GM13976 (cell line): ENCODE measurements at regions not wholly inside any gene's neighbourhood (a gene's known extent, or its start where the extent isn't known, plus 50 kb on each side); places are given as distances from the start of the nearest gene placed in this dataset.
"Not testable (repeated sequence)": the region's sequence is repeated elsewhere in the genome, so short reads cannot be mapped to it uniquely, and the experiment has no call there.

Experiments
- DNase-seq: peaks from one replicate; pipeline ENCODE4 v3.0.0; 2012; ENCODE audit warnings: low spot score
- in situ Hi-C: fragments of 300-500 bp; cut with MboI; formaldehyde crosslinking; loops from one replicate; pipeline ENCODE4 v1.12.0; 2022; ENCODE audit warnings: low sequenced_read_pairs, mixed read lengths, inconsistent platforms; ENCODE audit not compliant: unreplicated experiment

- DNase-seq, in situ Hi-C loops: not testable (repeated sequence)
These were observed 1674.0 kb downstream of the SPATA31A7 start for GRCh38 chr9:62863867-62864266.

GRCh38 chr9:62864481-62865469, 1674.9 kb downstream of the SPATA31A7 start:
- in situ Hi-C loops, result not testable (repeated sequence)
- peak; percentile 39 for DNase-seq

- DNase-seq, in situ Hi-C loops: not testable (repeated sequence)
These were observed 1679.2 kb downstream of the SPATA31A7 start for GRCh38 chr9:62869061-62869460.

DNA sequence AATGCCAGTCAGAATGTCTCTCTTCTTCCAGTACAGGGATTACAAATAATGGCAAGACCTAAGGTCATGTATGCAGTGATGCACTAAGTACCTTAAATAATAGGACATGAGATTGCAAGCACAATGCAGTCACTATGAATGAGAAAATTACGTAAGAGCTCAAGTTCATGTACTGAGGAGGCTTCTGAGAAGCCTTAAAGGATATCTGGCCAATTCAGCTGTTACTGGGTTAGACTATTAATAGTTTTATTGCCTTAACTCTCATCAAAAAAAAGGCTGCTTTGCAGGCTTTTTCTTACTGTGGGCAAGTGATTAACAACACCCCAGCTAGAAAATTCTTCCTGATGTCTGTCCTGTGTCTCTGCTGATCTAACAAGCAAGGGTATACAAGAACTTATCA, 1681.9 kb downstream of the SPATA31A7 start:
- in situ Hi-C loops, result not testable (repeated sequence)

DNA sequence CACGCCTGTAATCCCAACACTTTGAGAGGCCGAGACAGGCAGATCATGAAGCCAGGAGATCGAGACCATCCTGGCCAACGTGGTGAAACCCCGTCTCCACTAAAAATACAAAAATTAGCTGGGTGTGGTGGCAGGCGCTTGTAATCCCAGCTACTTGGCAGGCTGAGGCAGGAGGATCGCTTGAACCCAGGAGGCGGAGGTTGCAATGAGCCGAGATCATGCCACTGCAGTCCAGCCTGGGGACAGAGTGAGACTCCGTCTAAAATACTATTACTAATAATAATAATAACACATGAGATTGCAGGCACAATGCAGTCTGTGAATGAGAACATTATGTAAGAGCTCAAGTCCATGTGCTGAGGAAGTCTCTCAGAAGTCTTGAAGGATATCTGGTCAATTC, 1684.4 kb downstream of the SPATA31A7 start:
- DNase-seq, in situ Hi-C loops: not testable (repeated sequence)

More for the DNA sequence above, 1681.9 kb downstream of the SPATA31A7 start:
- not testable (repeated sequence) for DNase-seq

DNA sequence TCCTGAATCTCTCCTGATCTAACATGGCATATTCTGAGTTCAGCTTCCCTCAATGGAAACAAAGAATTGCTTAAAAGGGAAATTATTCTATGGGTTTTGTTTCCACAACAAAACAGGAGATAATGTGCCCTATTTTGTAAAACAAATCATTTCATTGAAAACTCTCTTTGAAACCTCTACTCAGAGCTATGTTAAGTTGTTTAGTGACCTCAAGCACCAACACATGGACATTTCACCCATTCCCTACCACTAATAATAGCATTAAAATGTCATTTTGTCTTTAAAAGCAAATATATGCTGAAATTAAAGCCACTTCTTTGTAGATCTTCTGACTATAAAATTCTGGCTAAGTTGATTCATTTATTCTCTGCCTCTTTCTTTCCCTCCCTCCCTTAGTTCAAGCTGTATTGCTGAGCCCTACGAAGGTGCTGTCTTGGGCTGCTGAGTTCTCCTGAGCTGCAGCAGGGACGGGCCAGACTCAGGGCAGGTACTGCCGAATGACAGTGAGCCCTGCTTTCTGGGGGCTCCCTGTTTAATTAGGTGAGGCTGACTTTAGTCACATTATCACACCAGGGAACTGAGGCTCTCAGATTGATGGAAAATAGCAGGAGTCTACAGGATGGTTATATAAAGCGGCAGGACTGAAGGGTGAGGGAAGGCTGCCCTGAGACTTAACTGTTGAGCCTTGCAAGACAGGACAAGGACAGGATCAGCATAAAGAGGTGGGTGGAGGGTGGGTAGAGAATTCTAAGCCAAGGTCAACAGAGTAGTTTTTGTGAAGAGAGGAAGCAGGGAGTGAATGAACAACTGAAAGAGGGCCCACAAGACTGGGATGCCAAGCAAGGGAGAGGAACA, 1685.1 kb downstream of the SPATA31A7 start:
- DNase-seq, in situ Hi-C loops: not testable (repeated sequence)

DNA sequence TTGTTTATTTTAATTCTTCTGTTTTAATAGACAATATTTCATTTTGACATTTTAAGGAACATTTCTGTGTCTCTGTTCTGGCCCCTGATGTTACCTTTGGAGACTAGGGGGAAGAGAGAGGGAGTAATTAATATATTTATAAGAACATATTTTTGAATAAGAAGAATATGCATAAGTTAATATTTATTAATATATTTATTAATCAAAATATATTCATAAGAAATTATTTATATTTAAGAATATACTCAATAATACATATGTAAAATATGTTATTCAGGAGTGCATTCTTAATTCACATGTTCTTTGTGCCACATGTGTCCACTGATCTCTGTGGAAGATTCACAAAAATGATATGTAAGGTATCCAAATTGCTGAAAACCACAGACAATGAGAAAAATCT, 1687.7 kb downstream of the SPATA31A7 start:
- in situ Hi-C loops, DNase-seq: not testable (repeated sequence)

DNA sequence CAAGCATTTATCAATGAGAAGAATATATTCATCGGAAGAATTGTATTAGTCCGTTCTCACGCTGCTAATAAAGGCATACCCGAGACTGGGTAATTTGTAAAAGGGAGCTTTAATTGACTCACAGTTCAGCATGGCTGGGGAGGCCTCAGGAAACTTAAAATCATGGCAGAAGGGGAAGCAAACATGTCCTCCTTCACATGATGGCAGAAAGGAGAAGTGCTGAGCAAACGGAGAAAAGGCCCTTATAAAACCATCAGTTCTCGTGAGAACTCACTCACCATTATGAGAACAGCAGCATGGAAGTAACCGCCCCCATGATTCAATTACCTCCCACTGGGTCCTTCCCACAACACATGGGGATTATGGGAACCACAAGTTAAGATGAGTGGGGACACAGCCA, 1688.2 kb downstream of the SPATA31A7 start:
- in situ Hi-C loops, DNase-seq: not testable (repeated sequence)

GRCh38 chr9:62880453-62880852, 1690.6 kb downstream of the SPATA31A7 start:
- DNase-seq, in situ Hi-C loops: not testable (repeated sequence)

DNA sequence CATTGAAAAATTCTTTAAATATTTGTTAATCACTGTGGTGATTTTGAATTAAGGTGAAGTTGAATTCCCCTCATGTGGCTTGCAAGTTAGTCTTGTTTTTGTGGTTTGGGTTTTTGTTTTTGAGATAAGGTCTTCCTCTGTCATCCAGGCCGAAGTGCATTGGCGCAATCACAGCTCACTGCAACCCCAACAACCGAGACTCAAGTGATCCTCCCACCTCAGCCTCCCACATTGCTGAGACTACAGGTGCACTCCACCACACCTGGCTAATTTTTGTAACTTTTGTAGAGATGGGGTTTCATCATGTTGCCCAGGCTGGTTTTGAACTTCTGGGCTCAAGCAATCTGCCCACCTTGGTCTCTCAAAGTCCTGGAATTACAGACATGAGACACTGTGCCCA, 1691.1 kb downstream of the SPATA31A7 start:
- DNase-seq, in situ Hi-C loops: not testable (repeated sequence)

GRCh38 chr9:62881811-62882210, 1692.0 kb downstream of the SPATA31A7 start:
- DNase-seq, in situ Hi-C loops: not testable (repeated sequence)

GRCh38 chr9:62882717-62883116, 1692.9 kb downstream of the SPATA31A7 start:
- in situ Hi-C loops, DNase-seq: not testable (repeated sequence)

GRCh38 chr9:62896692-62897091, 1706.9 kb downstream of the SPATA31A7 start:
- DNase-seq, in situ Hi-C loops: not testable (repeated sequence)

DNA sequence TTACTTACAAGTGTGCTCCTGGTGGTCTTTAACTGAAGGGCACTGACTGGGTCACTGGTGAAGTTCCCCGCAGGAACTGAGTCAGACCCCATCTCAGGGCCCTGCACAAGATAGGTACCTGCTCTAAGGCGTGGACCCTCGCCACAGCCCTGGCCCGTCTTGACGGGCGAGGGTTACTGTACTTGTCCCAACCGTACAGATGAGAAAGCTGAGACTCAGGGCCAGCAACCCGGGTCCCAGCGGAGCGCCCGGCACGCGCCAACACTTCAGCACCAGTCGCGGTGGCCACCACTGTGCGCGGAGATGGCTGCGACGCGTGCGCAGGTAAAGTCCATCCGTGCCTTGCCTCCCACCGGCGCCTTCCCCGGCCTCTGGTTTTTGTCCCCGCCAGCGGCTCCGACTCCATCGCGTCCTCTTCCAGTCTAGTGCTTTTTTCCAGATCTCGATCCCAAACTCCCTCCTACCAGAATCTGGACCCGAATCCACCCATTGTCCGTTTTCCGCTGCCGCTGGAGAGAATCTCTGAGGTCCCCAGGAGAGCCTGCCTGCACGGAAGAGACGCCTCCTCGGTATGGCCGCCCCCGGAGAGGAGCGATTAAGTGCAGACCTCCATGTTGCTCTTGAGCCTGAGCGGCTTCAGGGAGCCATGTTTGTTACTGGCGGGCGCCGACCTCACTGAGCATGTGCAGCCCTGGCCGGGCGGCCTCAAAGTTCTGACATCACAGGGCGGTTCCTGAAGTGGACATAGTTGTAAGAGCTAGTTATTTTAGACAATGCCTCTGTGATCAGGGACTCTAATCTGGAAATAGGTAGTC, 1707.8 kb downstream of the SPATA31A7 start:
- in situ Hi-C loops, DNase-seq: not testable (repeated sequence)

DNA sequence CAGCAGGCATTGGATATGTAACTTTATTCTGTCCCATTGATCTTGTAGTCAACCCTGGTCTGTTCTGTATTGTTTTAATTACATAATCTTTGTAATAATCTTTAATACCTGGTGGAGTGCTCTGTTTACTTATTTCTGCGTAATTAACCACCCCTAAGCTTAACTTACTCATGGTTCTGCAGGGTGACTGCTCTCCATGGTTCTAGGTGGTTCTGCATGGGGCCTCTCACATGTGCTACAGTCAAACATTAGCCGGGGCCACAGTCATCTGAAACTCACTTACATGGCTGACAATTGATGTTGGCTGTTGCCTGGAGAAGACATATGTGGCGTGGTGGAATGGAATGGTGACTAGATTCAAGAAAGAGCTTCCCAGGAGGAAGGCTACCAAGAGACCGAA, 1709.8 kb downstream of the SPATA31A7 start:
- in situ Hi-C loops, DNase-seq: not testable (repeated sequence)

DNA sequence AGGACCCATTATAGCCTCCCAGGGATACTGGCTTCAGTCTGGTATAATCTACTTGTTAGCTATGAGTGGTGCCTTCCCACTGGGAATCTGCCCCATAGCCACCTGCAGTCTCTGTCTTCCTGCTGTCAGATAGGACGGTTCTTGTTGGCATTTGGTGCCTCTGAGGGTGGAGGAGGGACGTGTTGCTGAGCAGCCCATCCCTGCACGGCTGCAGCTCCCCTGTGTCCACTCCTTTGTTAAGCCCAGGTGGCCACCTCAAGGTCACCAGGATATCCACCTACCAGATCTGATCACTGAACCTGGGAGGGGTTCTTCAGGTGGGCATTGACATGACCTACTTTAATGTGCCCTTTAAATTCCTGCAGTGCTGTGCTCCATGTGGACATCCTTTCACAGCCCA, 1714.2 kb downstream of the SPATA31A7 start:
- DNase-seq, in situ Hi-C loops: not testable (repeated sequence)

- in situ Hi-C loops, DNase-seq: not testable (repeated sequence)
These were observed 1715.9 kb downstream of the SPATA31A7 start for GRCh38 chr9:62905722-62906121.

DNA sequence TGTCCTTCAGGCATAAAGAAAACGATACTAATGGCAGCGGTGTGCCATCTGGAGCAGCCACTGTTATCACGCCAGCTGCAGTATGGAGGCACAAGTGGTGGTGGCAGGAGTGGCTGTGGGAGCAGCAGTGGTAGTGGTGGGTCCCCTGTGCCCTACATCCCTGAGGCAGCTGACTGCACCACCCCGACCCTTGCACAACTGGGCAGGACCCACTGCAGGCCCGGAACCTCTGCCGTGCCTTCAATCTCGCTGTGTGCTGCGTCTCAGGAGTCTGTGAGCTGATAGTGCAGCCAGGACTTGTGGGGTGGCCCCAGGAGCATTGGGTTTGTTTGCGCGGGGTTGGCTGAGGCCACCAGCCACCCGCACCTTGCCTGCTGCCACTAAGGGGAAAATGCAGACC, 1718.0 kb downstream of the SPATA31A7 start:
- DNase-seq, in situ Hi-C loops: not testable (repeated sequence)
